GM19438 (cell line): ENCODE measurements at regions not wholly inside any gene's neighbourhood (a gene's known extent, or its start where the extent isn't known, plus 50 kb on each side); places are given as distances from the start of the nearest gene placed in this dataset.

ENCODE experiments used
- ATAC-seq: cut with Tn5 transposase; IDR thresholded peaks from one replicate; pipeline ENCODE4 v1.9.1; 2021; ENCODE audit warnings: low read depth; ENCODE audit not compliant: unreplicated experiment

GRCh38 chr14:101446387-101446969 lies 114.8 kb upstream of the DIO3 start:
- no peak for ATAC-seq

GRCh38 chr14:101449114-101449513 lies 112.2 kb upstream of the DIO3 start:
- ATAC-seq: no peak

- no peak for ATAC-seq
Observed at GRCh38 chr14:101451166-101451565, 110.1 kb upstream of the DIO3 start.

DNA sequence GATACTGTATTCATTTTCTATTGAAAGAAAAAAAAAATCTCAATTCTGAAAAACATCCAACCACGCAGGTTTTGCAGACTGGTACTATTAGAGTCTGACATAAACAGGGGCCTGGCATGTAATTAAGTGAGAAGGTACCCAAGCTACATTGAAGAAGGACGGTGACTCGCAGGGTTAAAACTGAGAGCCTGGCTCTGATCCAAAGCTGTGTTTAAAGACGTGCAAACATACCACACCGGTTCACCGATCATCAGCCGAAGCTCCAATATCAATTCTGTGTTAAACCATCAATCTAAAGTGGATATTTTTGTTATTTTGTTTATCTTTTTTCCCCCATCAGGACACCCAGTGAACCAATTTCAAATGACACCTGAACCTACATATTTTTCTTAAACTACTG lies 108.1 kb upstream of the DIO3 start:
- no peak for ATAC-seq

- ATAC-seq: no peak
Observed at GRCh38 chr14:101454229-101454628, 107.1 kb upstream of the DIO3 start.

DNA sequence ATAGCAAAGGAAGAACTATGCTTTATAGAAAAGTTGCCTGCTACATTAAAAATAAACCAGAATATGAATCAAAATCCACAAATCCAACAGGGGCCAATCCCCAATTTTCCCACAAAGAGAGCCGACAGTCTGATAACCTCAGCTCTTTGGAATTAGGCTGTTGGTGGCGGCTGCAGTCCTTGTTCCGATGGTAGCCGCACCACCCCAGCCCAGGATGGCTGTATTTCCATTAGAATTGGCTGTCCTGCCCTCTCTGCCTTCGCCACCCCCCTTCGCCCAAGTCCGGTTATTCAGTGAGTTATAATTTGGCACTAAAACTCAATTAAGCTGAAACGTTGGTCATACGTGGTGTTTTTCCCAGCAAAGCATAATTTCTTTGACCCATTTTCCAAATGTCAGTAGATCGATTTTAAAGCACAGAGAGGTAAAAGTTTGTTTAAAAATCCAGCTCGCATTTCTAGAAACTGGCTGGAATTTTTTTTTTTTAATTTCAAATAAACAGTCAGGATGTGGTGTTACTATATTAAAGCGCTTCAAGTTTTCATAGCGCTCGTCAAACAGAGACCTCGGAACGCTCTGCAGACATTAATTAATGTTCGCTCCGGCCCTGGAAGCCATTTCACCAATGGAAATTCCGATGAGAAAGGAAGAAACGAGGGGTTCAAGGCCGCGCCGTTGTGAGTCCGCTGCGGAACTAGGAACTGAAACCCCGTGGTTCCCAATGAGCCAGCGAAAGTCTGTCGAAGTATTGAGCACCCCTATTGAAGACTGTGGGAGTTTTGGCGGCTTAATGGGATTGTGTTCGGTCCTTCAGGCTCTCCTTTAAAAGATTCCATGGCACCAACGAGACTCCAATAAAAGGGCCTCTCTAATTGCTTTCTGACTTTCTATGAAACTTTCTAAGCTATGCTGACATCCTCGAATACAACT lies 104.8 kb upstream of the DIO3 start:
- ATAC-seq: no peak

DNA sequence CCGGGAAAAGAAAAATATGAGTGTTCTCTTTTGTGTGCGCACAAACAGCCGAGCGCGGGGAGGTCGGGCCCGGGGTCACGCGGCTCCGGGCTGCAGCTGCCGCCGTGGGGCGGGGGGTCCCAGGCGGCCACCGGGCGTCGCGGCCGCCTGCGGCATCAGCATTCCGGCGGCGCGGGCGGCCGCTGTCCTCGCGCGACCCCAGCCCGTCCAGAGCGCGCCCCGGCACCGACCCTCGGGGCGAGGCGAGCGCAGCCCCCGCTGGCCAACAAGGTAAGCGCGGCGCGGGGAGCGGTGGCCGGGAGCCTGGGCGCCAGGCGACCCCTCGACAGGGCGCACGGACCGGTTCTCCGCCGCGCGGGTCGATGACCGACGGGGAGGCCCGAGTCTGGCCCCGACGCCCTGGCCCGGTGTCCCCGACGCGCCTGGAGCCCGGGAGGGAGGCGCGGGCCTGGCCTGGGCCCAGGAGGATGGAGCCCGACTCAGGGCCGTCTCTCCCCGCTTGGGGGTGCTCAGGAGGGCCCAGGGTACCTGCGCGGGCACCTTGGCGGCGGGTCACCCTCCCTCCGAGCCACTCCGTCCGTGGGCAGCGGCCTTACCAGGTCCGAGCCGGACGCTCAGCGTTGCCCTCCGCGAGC lies 103.9 kb upstream of the DIO3 start:
- no peak for ATAC-seq

DNA sequence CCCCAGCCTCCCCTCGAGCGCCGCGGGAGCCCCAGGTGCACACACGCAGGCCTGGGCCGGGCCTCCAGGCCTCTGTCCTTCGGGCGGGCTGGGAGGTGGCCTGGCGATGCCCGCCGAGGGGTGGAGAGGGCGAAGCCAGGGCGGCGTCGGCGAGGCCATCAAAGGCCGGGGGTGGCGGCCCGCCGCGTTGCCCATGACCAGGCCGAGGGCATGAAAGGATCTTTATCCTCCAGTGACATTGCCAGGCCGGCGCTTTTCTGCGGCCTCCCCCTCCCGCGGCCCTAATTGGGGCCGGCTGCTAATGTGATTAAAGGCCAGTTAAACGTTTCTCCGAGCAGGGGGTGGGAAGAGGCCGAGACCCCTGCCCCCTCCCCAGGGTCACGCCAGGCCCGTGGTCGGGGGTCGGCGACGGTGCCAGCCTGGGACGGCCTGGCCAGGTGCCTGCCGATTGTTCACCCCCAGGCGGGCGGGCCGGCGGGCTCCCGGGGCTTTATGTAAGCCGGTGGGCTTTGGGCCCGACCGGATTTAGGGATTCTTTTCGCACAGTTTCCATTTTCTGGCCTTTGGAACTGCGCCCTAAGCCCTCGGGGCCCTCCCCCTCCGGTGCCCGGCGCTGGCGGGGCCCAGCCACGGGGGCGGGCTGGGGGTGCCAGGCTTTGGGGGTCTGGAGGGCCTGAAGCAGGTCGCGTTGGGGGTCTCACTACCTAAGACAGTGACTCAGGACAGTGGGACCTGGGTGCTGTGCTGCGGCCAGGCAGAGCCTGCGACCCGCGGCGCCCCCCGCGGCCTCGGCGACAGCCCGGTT lies 103.2 kb upstream of the DIO3 start:
- no peak for ATAC-seq

- ATAC-seq: no peak
Observed at GRCh38 chr14:101458741-101459550, 102.3 kb upstream of the DIO3 start.

DNA sequence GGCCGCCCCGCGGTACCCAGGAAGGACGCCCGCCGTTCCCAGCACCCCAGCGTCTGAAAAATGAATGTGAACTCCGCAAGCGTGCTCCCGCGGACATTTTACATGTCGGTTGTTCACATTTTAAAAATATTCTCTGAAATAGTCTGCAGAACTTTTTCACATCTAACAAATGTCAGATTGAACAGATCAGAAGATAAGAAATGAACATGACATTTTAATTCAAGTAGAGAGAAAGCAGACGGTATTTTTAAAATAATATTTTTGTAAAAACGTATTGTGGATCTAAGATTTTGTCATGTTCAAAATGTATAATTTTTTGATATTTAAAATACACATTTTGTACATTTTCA lies 101.8 kb upstream of the DIO3 start:
- no peak for ATAC-seq

DNA sequence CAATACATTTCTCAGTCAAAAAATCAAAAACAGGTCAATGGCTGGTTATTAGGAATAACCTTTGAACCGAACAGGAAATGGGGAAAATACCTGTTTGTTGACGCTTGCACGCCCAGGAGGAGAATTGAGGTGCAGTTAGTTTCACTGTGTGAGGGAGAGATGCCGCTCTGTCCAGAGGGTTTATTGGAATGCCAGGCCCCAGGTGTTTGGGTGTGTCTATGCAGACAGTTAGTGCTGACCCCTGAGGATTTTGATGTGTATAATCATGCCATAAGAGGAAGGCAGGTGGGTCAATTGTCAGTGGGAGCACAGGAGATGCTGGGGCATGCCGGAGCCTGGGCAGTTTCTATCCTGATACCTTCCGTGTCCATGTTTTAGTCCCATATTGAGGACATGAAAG lies 100.8 kb upstream of the DIO3 start:
- ATAC-seq: no peak

- no peak for ATAC-seq
Observed at GRCh38 chr14:101460986-101461750, 100.1 kb upstream of the DIO3 start.

GRCh38 chr14:101461891-101462290 lies 99.4 kb upstream of the DIO3 start:
- no peak for ATAC-seq

DNA sequence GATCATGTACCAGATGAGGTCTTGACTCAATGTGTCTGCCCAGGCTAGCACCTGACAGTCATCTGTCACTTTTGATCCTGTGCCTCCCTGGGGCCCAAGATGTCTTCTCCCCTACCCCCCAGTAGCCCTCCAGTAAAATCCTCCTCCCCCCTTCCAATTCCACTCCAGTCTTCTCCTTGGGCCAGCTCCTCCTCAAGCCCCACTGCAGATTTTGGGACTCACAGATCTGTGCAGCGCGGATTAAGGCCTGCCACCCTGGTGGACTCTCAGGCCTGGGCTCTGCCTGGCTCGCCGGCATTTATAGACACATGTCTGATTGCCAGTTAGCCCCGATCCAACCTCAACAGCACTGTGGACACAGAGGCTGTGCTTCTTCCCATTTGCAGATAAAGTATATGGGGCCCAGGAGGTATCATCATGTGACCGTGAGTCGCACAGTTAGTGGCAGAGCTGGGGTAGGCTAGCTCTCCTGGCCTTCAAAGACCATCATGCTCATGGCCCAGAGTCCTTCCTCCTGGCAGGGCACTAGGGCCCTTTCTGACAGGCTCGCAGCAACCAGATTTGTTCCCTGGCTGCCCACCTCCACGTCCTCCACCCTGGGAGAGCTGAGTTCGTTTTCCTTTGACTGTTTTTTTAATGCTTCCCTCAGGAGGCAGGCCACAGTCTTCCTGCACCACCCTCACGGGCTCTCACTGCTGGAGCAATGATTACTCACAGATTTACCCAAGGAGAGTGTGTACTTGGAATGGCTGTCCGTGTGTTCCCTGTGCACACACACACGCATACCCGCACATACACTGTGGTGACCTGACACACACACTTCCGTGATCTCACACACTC lies 98.3 kb upstream of the DIO3 start:
- no peak for ATAC-seq

DNA sequence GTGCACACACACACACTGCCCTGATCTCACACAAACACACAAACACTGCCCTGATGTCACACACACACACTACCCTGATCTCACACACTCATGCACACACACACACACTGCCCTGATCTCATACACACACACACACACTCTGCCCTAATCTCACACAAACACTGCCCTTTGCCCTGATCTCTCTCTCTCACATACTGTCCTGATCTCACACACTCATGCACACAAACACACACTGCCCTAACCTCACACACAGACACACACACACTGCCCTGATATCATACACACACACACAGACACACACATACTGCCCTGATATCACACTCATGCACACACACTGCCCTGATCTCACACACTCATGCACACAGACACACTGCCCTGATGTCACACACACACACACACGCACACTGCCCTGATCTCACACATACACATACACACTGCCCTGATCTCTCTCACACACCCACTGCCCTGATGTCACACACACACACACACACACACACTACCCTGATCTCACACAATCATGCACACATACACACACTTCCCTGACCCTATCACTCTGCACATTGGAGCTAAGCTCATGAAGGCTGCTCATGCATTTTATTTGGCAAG lies 97.6 kb upstream of the DIO3 start:
- ATAC-seq: no peak

DNA sequence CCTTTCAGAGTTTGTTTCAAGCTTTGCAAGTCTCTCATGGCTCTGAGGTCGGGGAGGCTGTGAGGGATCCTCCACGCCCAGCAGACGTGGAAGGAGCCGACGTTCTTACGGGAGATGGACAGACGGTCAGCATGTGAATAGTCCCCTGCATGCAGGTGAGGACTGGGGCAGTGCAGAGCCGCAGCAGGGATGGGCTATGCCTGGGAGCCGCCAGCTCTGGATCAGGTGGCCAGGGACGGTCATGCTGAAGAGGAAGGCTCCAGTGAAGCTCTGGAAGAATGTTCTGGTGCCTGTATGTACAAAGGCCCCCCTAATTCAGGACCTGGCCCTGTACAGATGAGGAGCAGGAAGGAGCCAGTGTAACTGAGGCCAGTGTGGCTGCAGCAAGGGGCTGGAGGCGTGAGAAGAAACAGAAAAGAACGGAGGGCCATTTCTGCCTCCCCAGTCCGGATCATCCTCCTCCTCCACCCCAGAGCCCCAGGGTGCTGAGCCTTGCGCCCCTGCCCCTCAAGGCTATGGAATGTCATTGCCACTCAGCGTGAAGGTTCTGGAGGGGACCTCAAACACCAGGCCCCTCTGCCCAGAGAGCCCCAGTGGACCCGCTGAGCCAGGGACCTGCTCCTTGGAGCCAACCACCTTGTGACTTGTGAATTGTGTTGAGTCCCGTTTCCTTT lies 96.8 kb upstream of the DIO3 start:
- no peak for ATAC-seq

DNA sequence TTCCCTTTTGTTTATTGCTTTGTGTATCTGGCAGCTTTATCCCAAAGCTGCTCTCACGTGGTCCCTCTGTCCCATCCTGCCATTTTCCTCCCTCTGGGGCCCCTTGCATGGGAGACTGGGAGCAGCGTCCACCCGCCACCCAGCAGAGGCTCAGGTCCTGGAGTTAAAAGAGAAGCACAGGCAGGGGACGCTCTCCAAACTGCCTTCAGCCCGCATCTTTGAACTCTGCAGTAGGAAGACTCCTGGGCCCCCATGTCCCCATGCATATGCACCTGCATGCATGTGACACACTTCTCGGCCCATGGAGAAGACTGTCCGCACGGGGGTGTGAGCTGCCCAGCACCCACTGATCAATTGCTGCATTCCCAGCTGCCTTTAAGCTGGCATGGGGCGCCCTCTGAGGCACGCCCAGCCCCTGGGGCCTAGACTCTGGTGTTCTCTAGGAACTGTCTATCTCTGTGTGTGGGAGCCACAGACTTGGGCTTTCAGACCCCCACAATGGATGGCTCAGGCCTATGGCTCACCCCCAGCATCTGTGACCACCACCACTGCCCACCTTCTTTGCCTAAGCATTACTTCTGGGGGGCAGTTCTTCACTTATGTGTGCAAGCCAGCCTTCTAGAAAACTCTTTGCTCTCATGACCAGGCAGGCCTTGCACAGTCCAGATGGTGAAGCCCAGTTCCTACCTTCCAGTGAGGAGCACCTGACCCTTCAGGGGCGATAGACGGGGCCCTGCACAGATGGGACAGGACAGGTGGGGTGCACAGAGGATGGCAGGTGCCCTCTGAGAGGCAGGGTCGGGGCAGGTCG lies 96.1 kb upstream of the DIO3 start:
- ATAC-seq: no peak
